GM20000 (cell line): ENCODE measurements at regions not wholly inside any gene's neighbourhood (a gene's known extent, or its start where the extent isn't known, plus 50 kb on each side); places are given as distances from the start of the nearest gene placed in this dataset.

ENCODE experiments used
- DNase-seq: peaks from one replicate; pipeline ENCODE4 v3.0.0; 2012; ENCODE audit warnings: low spot score
- TF ChIP-seq, protein P1 (sequence below): IDR thresholded peaks from 2 replicates; pipeline ENCODE4 v1.5.1; 2012; ENCODE audit warnings: mild to moderate bottlenecking, control low read depth; ENCODE audit errors: extremely low read depth, missing control alignments

- no peak for DNase-seq
- TF ChIP-seq, protein P1, sequence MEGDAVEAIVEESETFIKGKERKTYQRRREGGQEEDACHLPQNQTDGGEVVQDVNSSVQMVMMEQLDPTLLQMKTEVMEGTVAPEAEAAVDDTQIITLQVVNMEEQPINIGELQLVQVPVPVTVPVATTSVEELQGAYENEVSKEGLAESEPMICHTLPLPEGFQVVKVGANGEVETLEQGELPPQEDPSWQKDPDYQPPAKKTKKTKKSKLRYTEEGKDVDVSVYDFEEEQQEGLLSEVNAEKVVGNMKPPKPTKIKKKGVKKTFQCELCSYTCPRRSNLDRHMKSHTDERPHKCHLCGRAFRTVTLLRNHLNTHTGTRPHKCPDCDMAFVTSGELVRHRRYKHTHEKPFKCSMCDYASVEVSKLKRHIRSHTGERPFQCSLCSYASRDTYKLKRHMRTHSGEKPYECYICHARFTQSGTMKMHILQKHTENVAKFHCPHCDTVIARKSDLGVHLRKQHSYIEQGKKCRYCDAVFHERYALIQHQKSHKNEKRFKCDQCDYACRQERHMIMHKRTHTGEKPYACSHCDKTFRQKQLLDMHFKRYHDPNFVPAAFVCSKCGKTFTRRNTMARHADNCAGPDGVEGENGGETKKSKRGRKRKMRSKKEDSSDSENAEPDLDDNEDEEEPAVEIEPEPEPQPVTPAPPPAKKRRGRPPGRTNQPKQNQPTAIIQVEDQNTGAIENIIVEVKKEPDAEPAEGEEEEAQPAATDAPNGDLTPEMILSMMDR = no peak
Observed at GRCh38 chr3:31268868-31269267, 263.9 kb upstream of the STT3B start.

- TF ChIP-seq, protein P1 = no peak
- DNase-seq = no peak
Observed at GRCh38 chr3:31270010-31270409, 262.7 kb upstream of the STT3B start.

DNA sequence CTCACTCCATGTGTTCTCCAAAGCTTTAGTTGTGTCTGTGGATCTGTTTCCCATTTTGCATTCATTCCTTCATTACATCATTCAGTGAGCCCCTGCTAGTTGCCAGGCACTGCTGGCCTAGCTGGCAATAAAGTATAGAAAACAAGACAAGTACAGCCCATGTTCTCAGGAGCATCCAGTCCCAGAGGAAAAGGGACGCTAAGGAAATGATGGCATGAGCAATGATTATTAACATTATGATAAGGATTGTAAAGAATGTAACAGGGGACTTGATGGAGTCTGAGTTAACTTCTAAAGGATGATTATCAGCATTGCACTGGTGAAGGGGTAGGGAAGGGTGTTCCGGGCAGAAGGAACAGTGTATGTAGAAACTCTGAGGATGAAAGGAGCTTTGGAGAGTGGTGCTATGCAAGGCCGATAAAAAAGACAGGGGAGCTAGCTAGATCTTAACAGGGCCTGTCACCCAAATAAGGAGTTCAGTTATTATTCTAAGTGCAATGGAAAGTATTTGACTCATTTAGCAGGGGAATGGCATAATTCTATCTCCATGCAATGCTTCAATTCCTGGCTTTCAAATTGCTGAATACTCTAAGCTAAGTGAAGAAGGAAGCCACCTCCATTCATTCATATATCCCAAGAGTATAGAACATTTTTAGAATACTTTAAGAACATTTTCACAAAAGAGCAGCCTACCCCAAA, 258.2 kb upstream of the STT3B start:
- TF ChIP-seq, protein P1 = no peak
- no peak for DNase-seq

GRCh38 chr3:31275038-31275572, 257.6 kb upstream of the STT3B start:
- TF ChIP-seq, protein P1 = no peak
- DNase-seq = no peak

DNA sequence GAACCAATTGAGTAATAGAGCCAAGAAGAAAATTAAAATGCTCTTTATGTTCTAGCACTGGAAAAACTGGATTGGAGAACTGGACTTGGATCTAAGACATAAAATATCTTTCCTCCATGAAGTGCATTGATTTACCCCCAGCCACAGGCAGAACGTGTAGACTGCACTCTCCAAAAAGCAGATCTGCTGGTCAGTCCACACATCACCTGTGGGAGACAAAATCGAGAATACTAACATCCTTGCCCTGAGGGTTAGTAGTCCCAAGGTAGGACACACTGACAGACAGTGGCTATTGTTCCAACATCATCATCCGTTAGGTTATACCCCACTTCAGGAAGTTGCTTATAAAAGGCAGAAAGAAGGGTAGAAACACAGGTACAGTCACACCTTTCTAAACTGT, 257.1 kb upstream of the STT3B start:
- TF ChIP-seq, protein P1 = no peak
- DNase-seq = no peak

DNA sequence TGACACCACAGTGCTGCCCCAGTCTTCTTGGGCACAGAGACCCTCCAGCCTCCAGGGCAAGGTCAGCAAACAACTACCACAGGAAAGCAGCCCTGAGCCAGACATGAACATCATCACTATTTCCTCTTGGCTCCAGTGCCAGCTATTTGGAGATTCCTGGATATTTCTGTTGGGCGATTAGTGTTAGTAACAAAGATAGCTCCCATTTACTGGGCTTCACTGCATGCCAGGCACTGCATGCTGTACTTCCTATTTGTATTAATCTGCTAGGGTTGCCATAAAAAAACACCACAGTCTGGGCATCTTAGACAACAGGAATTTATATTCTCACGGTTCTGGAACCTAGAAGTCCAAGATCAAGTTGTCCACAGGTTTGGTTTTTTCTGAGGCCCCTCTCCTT, 255.1 kb upstream of the STT3B start:
- TF ChIP-seq, protein P1 = no peak
- no peak for DNase-seq

DNA sequence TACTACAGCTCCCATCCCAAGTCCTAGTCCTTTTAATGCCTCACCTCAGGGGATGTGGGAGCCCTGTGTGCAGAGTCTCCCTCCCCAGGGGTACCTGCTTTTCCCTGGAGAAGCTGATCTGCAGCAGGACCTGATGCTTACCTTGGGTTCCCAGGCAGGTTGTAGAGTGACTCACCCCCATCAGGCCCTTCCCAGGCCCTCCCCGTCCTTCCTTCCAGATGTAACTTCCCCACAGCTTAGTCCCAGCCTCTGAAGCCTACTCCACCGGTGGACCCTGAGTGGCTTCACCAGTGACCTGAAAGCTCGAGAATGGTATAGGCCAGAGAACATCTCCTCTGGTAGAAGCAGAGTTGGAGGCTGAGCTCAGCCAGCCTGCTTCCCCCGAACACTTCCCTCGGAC, 254.2 kb upstream of the STT3B start:
- DNase-seq = no peak
- TF ChIP-seq, protein P1 = no peak
